ENCODE measurements at regions not wholly inside any gene's neighbourhood (a gene's known extent, or its start where the extent isn't known, plus 50 kb on each side); places are given as distances from the start of the nearest gene placed in this dataset.
"Not testable (repeated sequence)": the region's sequence is repeated elsewhere in the genome, so short reads cannot be mapped to it uniquely, and the experiment has no call there.

DNA sequence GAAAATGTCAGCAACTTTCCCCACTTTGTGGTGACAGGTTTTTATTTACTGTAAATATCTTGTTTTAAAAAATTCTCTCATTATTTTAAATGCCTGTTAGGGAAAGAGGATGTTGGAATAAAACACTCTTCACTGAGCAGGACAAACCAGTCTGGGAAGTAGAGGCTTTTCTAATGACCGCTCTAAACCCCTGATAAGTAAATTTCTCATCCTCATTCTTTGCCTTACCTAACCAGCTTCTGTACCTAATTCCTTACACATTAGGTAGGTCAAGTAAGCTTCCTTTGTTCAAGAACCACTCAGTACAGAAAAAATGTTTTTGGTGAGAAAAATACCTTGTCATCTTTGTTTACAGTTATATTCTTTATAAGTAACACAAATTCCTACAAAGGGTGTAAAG lies 143.6 kb downstream of the GPR85 start:
- Histone ChIP-seq H3K27me3 (ENCODE audit: control insufficient read depth, insufficient read depth, low read length) (no peaks in the 10 kb centered on the region), H3K9me3 (ENCODE audit: control insufficient read depth in 2 of 3, insufficient read depth in 1 of 3, low read length in 3 of 3) (no peaks in the 10 kb centered on the region), H3K27ac (ENCODE audit: low read depth in 2 of 2, low read length in 2 of 2) (no peak overlapping the region), H3K4me3 (ENCODE audit: low read length in 3 of 3) (no peak overlapping the region), H3K9ac (ENCODE audit: low read length in 3 of 3) (no peak overlapping the region), H3K36me3 (ENCODE audit: control insufficient read depth in 2 of 3, insufficient read depth in 3 of 3, low read length in 3 of 3) (no peaks in the 10 kb centered on the region), H3K4me1 (ENCODE audit: control insufficient read depth in 2 of 3, insufficient read depth in 2 of 3, low read depth in 1 of 3, low read length in 3 of 3) (peaks cover 4 to 7% (median 4%) of the 10 kb centered on the region in 3 donors)
- TF ChIP-seq, protein P1, sequence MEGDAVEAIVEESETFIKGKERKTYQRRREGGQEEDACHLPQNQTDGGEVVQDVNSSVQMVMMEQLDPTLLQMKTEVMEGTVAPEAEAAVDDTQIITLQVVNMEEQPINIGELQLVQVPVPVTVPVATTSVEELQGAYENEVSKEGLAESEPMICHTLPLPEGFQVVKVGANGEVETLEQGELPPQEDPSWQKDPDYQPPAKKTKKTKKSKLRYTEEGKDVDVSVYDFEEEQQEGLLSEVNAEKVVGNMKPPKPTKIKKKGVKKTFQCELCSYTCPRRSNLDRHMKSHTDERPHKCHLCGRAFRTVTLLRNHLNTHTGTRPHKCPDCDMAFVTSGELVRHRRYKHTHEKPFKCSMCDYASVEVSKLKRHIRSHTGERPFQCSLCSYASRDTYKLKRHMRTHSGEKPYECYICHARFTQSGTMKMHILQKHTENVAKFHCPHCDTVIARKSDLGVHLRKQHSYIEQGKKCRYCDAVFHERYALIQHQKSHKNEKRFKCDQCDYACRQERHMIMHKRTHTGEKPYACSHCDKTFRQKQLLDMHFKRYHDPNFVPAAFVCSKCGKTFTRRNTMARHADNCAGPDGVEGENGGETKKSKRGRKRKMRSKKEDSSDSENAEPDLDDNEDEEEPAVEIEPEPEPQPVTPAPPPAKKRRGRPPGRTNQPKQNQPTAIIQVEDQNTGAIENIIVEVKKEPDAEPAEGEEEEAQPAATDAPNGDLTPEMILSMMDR (IDR thresholded peaks at IDR 0.05; ENCODE audit: borderline replicate concordance, extremely low read depth, insufficient read depth): no peak
- no peak for FAIRE-seq
- DNase-seq: no peak
- intact Hi-C loops (cut with DNase I): no loop called here

DNA sequence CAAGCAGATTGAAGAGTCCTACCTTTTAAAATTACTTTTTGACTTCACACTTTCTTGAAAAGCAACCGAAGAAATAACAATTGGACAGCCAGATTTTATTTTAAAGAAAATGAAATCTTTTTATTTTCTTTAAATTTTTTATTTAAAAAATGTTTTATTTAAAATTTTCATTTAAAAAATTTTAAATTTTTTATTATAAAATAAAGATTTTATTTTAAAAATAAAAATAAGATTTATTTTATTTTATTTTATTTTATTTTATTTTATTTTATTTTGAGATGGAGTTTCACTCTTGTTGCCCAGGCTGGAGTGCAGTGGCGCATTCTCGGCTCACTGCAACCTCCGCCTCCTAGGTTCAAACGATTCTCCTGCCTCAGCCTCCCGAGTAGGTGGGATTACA lies 144.5 kb downstream of the GPR85 start:
- intact Hi-C loops (cut with DNase I); H3K27me3 ChIP-seq (ENCODE audit: control insufficient read depth, insufficient read depth, low read length); H3K36me3 ChIP-seq (ENCODE audit: control insufficient read depth in 2 of 3, insufficient read depth in 3 of 3, low read length in 3 of 3); DNase-seq; H3K4me1 ChIP-seq (ENCODE audit: control insufficient read depth in 2 of 3, insufficient read depth in 2 of 3, low read depth in 1 of 3, low read length in 3 of 3); H3K9ac ChIP-seq (ENCODE audit: low read length in 3 of 3); H3K4me3 ChIP-seq (ENCODE audit: low read length in 3 of 3); H3K27ac ChIP-seq (ENCODE audit: low read depth in 2 of 2, low read length in 2 of 2); H3K9me3 ChIP-seq (ENCODE audit: control insufficient read depth in 2 of 3, insufficient read depth in 1 of 3, low read length in 3 of 3): not testable (repeated sequence)
- FAIRE-seq: peak; percentile 93

DNA sequence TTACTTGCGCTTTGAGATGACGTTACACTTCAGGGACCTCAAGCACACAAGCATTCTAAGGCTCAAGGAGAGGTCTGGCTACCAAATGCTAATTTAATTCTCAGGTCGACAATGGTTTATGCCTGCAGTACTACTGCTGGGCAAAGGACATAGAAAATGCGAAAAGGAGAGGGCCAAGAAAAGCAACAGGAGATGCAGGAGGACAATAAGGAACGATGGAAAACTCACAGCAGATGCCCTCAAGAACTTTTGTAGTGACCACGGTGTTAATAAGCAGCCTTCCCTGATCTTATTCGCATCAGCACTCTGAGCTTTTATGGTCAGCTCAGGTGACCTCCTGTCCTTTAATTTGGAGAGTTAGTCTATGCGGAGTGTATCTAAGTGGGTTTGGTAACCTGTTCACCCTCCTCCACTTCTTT lies 146.3 kb downstream of the GPR85 start:
- DNase-seq: no peak
- H3K27ac ChIP-seq (ENCODE audit: low read depth in 2 of 2, low read length in 2 of 2): peak overlapping the region; percentile 75 to 82
- H3K4me3 ChIP-seq (ENCODE audit: low read length in 3 of 3): peak overlapping the region; percentile 89 to 95 (median 89)
- TF ChIP-seq, protein P1 (IDR thresholded peaks at IDR 0.05; ENCODE audit: borderline replicate concordance, extremely low read depth, insufficient read depth): no peak
- FAIRE-seq: no peak
- no peaks in the 10 kb centered on the region for H3K36me3 ChIP-seq (ENCODE audit: control insufficient read depth in 2 of 3, insufficient read depth in 3 of 3, low read length in 3 of 3)
- no peaks in the 10 kb centered on the region for H3K9me3 ChIP-seq (ENCODE audit: control insufficient read depth in 2 of 3, insufficient read depth in 1 of 3, low read length in 3 of 3)
- H3K4me1 ChIP-seq (ENCODE audit: control insufficient read depth in 2 of 3, insufficient read depth in 2 of 3, low read depth in 1 of 3, low read length in 3 of 3): peaks cover 4 to 8% (median 4%) of the 10 kb centered on the region in 3 donors
- intact Hi-C loops (cut with DNase I): no loop called here
- H3K27me3 ChIP-seq (ENCODE audit: control insufficient read depth, insufficient read depth, low read length): no peaks in the 10 kb centered on the region
- H3K9ac ChIP-seq (ENCODE audit: low read length in 3 of 3): peak overlapping the region; percentile 27 to 80 (median 75)

DNA sequence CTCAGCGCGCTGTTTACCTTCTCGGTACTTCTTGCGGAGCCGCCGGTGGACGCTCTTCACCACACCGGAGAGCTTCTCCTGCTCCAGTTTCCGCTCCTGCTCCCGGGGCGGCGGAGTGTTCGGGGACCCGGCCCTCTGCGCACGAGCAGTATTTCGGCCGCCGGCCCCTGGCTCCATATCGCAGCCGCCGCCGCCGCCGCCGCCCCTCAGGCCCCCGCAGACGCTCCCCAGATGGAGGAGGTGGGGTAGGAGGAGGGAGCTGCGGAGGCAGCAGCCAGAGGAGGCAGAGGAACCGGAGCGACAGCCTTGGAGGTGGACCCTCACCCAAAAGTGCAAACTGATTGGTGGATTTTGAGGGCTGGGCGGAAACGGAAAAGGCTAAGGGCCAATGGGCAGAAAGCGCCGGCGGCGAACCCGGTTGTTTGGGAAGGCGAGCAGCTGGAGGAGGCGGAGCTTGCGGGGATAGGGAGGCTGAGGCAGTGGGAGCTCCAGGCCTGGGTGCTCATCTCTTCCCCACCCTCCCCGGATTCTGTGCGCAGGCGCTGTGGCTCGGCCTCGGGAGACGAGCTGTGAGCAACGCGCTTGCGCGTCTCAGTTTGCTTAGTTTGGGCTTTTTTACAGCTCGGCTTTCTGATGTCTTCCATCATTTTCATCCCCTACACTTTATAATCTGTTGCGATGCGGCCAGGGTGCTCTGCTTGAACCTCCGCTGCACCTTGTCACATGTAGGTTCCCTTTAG lies 146.9 kb downstream of the GPR85 start:
- TF ChIP-seq, protein P1 (IDR thresholded peaks at IDR 0.05; ENCODE audit: borderline replicate concordance, extremely low read depth, insufficient read depth): no peak
- H3K27me3 ChIP-seq (ENCODE audit: control insufficient read depth, insufficient read depth, low read length): no peaks in the 10 kb centered on the region
- FAIRE-seq (peak; percentile 95), DNase-seq (peak; percentile 100)
- peak overlapping the region; percentile 77 to 91 (median 81) for H3K9ac ChIP-seq (ENCODE audit: low read length in 3 of 3)
- intact Hi-C loops (cut with DNase I): no loop called here
- H3K27ac ChIP-seq (ENCODE audit: low read depth in 2 of 2, low read length in 2 of 2): peak overlapping the region; percentile 75 to 82
- H3K9me3 ChIP-seq (ENCODE audit: control insufficient read depth in 2 of 3, insufficient read depth in 1 of 3, low read length in 3 of 3): no peaks in the 10 kb centered on the region
- peak overlapping the region; percentile 90 to 95 (median 95) for H3K4me3 ChIP-seq (ENCODE audit: low read length in 3 of 3)
- no peaks in the 10 kb centered on the region for H3K36me3 ChIP-seq (ENCODE audit: control insufficient read depth in 2 of 3, insufficient read depth in 3 of 3, low read length in 3 of 3)
- peaks cover 4 to 8% (median 4%) of the 10 kb centered on the region in 3 donors for H3K4me1 ChIP-seq (ENCODE audit: control insufficient read depth in 2 of 3, insufficient read depth in 2 of 3, low read depth in 1 of 3, low read length in 3 of 3)

All from kidney (tissue), 13 donors.